GM12891 (cell line): ENCODE measurements at regions not wholly inside any gene's neighbourhood (a gene's known extent, or its start where the extent isn't known, plus 50 kb on each side); places are given as distances from the start of the nearest gene placed in this dataset.

Experiments used
- DNase-seq: peaks from one replicate; pipeline ENCODE4 v3.0.0; 2011; ENCODE audit warnings: low spot score; ENCODE audit not compliant: insufficient read length
- FAIRE-seq: peaks from 2 replicates; lab custom pipeline; 2011; peaks lifted over from hg19 to GRCh38; lab: Jason Lieb, UNC
- PAX5 ChIP-seq: IDR thresholded peaks from 2 replicates; pipeline ENCODE4 v1.6.1; 2011; ENCODE audit warnings: low read length, moderate library complexity, mild to moderate bottlenecking; ENCODE audit not compliant: insufficient read depth, severe bottlenecking
- POLR2A ChIP-seq: IDR thresholded peaks from 2 replicates; pipeline ENCODE4 v1.6.1; 2011; ENCODE audit warnings: low read depth, low read length, control low read depth
- POLR2AphosphoS5 ChIP-seq: IDR thresholded peaks from 2 replicates; pipeline ENCODE4 v1.6.1; 2011; ENCODE audit warnings: low read depth, low read length, control low read depth
- POU2F2 ChIP-seq: IDR thresholded peaks from 2 replicates; pipeline ENCODE4 v1.6.1; 2011; ENCODE audit warnings: low read depth, mild to moderate bottlenecking, control low read depth, low read length, moderate library complexity
- SPI1 ChIP-seq: IDR thresholded peaks from 2 replicates; pipeline ENCODE4 v1.6.1; 2011; ENCODE audit warnings: low read depth, low read length, control low read depth
- TAF1 ChIP-seq: IDR thresholded peaks from 2 replicates; pipeline ENCODE4 v1.6.1; 2011; ENCODE audit warnings: low read depth, low read length, control low read depth

GRCh38 chr9:81741103-81741502 is 51.8 kb upstream of the TLE1 start:
- no peak for DNase-seq
- FAIRE-seq: no peak
- TF ChIP-seq POU2F2 (no peak), SPI1 (no peak), PAX5 (no peak), POLR2A (no peak), TAF1 (no peak), POLR2AphosphoS5 (no peak)

- DNase-seq: no peak
- TF ChIP-seq PAX5 (no peak), POLR2AphosphoS5 (no peak), POLR2A (no peak), TAF1 (no peak), SPI1 (no peak), POU2F2 (no peak)
- no peak for FAIRE-seq
These were observed 58.7 kb upstream of the TLE1 start for GRCh38 chr9:81748091-81748490.

- FAIRE-seq: no peak
These were observed 64.1 kb upstream of the TLE1 start for GRCh38 chr9:81753436-81753835.

GRCh38 chr9:81754245-81754644 is 64.9 kb upstream of the TLE1 start:
- TF ChIP-seq POLR2A (no peak), TAF1 (no peak), PAX5 (no peak), POLR2AphosphoS5 (no peak), SPI1 (no peak)
- no peak for DNase-seq
- FAIRE-seq: no peak

More at GRCh38 chr9:81753436-81753835, 64.1 kb upstream of the TLE1 start:
- DNase-seq: no peak
- TF ChIP-seq TAF1 (no peak), PAX5 (no peak), SPI1 (no peak), POLR2A (no peak), POLR2AphosphoS5 (no peak), POU2F2 (no peak)

GRCh38 chr9:81755721-81756120 is 66.4 kb upstream of the TLE1 start:
- DNase-seq: no peak
- TF ChIP-seq POLR2AphosphoS5: no peak
- no peak for TF ChIP-seq TAF1
- no peak for TF ChIP-seq POU2F2
- TF ChIP-seq POLR2A: no peak
- TF ChIP-seq PAX5: no peak
- no peak for TF ChIP-seq SPI1
- no peak for FAIRE-seq

- no peak for FAIRE-seq
- no peak for DNase-seq
- TF ChIP-seq PAX5 (no peak), SPI1 (no peak), POU2F2 (no peak), POLR2A (no peak), TAF1 (no peak), POLR2AphosphoS5 (no peak)
These were observed 67.2 kb upstream of the TLE1 start for GRCh38 chr9:81756561-81756960.

- DNase-seq (no peak), FAIRE-seq (no peak)
- TF ChIP-seq POU2F2: no peak
- no peak for TF ChIP-seq POLR2AphosphoS5
- no peak for TF ChIP-seq POLR2A
- no peak for TF ChIP-seq TAF1
- TF ChIP-seq PAX5: no peak
- no peak for TF ChIP-seq SPI1
These were observed 68.9 kb upstream of the TLE1 start for GRCh38 chr9:81758123-81758797.

GRCh38 chr9:81759680-81760215 is 70.4 kb upstream of the TLE1 start:
- TF ChIP-seq POLR2A: no peak
- TF ChIP-seq TAF1: no peak
- TF ChIP-seq POU2F2: no peak
- TF ChIP-seq PAX5: no peak
- TF ChIP-seq SPI1: no peak
- TF ChIP-seq POLR2AphosphoS5: no peak
- DNase-seq (no peak), FAIRE-seq (no peak)

GRCh38 chr9:81767921-81768320 is 78.6 kb upstream of the TLE1 start:
- TF ChIP-seq PAX5: no peak
- TF ChIP-seq POLR2AphosphoS5: no peak
- TF ChIP-seq POU2F2: no peak
- no peak for TF ChIP-seq POLR2A
- TF ChIP-seq SPI1: no peak
- no peak for TF ChIP-seq TAF1
- no peak for DNase-seq
- no peak for FAIRE-seq

GRCh38 chr9:81771571-81771970 is 82.2 kb upstream of the TLE1 start:
- TF ChIP-seq POLR2AphosphoS5: no peak
- no peak for TF ChIP-seq SPI1
- TF ChIP-seq POU2F2: no peak
- TF ChIP-seq PAX5: no peak
- no peak for TF ChIP-seq TAF1
- TF ChIP-seq POLR2A: no peak
- FAIRE-seq (no peak), DNase-seq (no peak)
